ENCODE measurements at regions not wholly inside any gene's neighbourhood (a gene's known extent, or its start where the extent isn't known, plus 50 kb on each side); places are given as distances from the start of the nearest gene placed in this dataset.

DNA sequence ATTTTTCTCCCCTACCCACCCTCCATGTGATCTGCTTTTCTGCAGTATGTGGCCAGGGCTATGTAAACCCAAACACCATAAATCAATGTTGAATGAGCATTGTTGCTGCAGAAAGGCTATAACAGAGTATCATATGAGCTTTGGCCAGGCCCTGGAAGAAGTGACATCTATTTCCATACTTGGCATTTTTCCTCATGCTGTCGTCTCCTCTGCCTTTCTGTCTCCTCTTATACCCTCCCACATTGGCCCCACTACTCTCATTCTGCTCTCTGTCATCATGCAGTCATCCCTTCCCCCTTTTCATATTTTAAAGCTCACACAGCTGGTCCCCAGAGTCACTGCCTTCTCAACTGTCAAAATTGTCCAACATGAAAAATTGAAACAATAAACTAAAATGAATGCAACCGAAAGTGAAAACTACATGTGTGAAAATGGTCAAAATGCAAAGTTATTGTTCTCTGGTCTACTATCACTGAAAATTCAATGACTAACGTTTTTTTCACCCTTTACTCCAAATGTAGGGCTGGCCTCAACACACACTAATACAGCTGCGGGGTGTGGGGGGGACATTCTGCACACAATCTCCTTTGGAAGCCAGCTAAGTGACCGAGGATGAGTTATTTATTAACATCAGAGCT, 290.7 kb upstream of the TMPO start:
- DNase-seq: no peak

DNA sequence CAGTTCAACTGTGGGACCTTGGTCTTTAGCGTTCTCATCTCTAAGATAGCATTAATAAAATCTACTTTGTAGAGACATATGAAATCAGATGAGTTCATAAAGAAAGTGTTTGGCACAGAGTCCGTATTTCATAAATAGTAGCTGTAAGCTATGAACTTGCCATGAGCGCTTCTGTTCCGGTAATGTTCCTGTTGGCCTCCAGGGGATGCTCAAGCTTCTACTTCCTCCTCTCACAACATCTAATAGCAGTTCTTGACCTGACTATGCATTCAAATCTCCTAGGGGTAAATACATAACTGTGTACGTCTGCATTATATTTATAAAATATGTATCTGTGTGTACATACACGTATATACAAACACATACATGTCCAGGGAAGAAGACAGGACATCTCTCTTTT, 288.2 kb upstream of the TMPO start:
- no peak for DNase-seq

DNA sequence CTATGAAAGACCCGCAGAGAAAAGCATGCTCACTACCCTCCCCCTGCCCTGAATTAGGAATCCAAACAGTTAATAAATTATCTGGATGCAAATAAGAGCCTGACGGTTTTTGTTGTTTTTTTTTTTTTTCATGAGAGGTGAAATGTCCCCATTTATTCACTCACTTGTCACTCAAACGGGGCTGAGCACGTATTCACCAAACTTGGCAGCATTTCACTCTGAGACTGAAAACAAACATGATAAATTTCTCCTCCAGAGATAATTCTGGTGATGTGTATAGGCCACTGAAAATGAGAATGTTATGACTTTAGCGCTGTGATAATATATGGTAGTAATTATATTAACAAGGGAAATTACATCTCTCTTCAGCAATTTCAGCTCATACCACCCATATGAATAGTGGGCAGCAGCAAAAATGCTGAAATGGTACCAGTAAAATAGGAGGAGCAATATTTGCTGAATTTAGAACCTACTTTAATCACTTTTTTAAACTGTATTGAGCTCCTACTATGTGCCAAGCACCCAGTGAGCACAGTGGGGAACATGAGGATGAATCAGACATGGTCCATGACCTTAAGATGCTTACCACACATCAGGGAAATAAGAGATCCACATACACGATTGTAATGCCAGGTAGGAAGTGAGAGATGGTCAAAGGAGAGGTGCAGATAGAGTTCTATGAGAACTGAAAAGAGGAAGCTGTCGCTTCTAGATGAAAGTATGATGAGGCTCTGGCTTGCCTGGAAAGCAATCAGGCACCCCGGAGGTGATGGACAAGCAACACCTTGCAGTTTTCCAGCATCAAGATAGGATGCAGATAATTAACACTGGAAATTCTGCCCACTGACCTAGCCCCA, 286.5 kb upstream of the TMPO start:
- no peak for DNase-seq

DNA sequence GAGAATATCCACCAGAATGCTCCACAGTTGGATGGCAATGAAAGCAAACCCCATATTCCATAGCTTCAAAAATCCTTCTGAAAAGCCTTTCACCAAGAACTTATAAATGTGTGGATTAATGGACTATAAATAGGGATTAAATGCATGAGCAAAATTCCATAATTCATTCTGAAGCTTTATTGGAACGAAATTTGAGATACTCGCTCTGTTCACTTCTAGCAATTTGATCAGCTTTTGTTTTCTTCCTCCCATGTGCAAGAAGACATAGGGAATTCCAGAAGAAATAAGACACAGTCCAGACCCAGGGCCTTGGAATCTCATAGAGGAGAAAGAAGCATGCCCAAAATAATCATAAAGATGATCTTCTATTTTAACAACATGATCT, 285.9 kb upstream of the TMPO start:
- no peak for DNase-seq

DNA sequence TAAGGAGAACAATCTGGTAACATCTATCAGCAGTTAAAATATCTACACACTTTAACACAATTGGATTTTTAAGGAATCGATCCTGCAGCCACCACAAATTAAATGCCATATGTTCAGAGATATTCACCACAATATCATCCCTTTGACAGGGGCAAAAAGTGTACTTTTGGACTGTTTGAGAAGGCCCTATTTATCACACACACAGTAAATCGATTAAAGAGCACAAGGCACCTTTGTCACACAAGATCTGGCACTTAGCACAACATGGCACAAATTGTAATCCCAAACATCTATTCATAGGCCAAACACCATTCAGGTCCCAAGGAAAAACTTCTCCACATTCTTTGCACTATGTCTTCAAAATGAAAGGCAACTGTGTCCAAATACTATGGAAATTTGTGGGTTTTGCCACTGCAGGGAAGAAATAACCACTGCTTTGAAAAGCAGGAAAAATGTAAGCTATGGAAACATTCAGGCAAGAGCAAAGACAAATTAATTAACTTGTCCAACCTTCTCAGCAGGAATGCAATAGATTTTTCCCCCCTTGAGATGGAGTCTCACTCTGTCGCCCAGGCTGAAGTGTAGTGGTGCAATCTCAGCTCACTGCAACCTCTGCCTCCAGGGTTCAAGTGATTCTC, 282.5 kb upstream of the TMPO start:
- DNase-seq: no peak

DNA sequence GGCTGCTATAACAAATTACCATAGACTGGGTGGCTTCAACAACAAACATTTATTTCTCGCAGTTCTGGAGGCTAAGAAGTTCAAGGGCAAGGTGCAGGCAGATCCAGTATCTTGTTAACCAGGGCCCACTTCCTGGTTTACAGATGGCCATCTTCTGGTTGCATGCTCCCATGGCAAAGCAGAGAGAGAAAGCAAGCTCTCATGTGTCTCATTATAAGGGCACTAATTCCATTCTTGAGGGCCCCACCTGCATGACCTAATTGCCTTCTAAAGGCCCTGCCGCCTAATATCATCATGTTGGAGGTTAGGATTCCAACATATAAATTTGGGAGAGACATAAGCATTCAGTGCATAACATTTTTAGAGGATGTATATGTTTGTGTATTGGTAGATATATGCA, 280.1 kb upstream of the TMPO start:
- DNase-seq: no peak

DNA sequence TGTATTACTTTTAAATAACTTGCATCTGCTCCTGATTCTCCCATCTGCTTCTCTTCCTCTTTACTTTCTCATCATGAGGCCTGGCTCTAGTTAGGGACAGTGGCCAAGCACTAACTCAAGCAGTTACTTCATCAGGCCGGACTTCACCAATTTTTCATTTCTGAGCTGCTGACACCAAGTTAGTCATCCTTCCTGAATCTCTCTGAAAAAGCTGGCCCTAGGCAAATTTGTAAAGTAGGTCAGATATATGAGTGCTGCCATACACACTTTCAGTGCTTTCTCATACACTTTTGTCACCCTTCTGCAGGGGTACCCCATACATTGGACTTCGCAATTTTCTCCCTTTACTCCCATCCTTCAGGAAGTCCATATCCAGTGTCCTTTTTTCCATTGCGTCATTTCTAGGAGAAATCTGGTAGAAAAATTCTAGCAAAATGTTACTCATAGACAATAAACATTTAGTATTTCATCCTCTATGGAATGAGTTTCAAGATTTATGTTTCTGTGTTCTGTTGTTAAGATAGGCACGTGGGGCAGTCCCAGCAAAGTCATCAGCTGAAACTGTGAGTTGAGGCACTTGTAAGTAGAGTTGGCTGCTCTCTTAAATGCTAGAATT, 276.8 kb upstream of the TMPO start:
- no peak for DNase-seq

DNA sequence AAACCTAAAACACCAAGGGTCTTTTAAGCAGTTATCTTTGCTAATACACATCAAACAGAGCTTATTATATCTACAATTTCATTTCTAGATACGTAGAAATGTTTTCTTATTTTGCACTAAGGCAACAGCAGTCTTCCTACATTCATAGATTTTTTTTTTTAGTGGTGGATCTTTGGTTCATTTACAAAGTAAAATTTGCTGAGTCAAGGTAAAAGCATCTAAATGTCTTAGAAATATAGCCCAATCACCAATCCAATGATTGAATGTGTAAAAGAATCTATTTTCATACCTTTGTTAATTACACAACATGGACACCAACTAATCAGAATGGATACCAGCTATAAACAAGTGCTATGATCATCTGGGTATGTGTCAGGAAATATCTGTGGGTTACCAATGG, 272.2 kb upstream of the TMPO start:
- no peak for DNase-seq

DNA sequence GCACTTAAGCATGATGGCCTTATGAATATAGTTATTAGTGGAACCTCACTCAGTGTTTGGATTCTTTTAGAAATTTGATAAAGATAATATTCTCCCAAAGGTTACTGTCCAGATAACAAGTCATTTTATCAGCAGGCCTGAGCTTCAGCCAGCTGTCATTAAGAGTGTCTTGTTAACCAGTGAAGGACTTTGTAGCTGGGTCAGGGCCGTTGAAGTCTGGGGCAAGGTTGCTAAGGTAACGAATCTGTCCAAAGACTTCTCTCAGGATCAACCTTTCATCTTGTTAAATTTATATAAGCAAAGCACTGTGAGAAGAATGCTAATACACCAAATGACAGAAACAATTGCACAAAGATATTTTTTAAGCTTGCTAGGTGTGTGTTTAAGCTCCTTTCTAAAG, 271.3 kb upstream of the TMPO start:
- DNase-seq: no peak

DNA sequence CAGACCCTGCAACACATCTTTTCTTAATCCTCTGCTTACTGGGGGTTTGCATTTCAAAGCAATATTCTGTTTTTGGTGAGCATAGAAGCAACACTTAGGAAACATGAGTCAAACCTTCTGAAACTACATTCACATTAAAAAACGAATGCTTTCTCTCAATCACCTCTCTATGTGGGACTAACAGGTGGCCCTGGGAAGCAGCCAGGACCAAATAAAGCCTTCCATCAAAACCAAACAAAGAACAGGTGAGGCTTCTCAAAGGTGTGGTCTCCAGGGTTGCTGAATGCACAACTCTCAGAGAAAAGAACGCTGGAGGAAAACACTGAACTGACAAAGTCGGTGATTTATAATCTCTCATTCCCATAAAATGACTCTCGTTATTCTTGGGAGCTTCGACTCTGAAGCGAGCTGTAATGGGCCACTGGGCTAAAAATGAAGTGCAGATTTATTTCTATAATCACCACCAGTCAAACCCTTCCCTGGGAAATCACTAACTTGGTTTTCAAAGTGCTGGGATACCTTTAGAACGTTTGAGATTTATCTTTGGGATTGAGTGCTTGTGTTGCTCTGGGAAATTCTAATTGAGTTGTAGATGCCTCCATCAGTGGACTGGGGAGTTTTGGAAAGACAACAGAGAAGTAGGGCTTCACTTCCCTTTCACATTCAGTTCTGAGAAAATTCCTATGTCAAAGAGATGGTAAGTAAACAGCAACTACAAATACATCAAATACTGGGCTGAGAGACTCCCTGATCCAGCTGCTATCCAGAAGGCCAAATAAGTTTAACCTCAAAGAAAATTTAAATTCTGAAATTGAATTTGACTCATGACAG, 262.0 kb upstream of the TMPO start:
- DNase-seq: no peak

DNA sequence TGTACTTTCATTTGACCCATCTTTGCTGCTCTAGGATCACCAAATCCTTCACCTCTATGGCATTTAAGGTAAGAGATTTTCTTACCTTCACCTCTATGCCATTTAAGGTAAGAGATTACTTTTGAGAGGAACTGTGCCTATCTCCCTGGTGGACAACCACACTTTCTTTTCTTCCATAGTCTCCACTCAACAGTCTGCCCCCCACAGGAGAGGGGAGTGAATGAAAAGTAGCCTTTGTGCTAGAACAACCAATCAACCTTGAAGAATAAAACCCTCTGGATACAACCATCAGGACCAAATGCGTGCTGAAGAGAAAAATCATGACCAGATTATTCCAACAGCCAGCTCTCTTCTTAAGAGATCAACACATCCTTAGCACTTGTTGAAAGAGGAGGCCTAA, 258.6 kb upstream of the TMPO start:
- DNase-seq: no peak

DNA sequence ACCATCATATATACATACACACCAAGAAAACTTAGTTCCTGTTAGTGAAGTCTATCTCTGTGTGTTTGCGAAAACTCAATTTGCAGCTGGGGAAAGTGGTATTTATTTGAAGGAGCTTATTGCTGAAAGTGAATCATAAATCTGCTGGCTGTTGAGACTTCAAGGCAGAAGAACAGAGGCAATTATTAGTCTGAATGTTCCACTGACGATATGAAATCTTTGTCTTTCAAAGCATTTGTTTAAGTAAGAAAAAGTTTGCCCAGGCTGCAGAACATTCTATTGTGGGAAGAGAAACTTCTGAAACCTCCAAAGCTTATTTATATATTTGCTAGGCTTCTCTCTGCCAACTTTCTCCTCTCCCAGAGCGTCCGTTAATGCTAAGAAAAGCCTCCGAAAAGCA, 255.7 kb upstream of the TMPO start:
- DNase-seq: no peak

DNA sequence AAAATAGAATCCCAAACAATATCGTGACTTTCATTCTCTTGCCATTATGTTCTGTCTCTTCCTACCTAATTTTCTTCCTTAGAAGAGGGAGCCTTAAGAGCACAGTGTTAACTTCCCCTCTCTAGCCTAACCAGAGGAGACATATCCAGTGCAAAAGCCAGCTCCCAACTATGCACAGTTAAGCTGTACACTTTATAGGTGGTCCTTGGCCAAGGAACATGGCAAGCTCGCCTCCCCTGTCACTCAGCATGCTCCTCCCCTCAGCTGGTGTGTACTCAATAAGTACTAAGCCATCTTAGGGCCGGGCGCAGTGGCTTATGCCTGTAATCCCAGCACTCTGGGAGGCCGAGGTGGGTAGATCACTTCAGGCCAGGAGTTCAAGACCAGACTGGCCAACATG, 255.1 kb upstream of the TMPO start:
- no peak for DNase-seq

DNA sequence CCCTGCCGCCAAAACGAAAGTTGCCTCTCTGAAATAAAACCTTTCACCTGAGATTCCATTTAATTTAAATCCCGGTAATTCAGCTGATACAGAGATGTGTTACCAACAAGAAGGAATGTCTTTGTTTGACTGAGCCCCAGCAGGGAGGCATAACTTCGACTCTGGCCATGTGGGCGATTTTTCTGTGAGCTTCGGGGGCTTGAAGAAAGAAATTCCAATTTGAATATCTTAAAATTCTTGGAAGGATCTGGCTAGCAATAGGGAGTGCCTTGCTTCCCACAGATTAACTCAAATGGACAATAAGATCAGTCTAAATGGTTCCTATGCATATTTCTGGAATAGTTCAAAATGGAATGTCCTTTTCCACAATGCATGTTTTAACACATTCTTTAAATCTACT, 252.5 kb upstream of the TMPO start:
- no peak for DNase-seq

DNA sequence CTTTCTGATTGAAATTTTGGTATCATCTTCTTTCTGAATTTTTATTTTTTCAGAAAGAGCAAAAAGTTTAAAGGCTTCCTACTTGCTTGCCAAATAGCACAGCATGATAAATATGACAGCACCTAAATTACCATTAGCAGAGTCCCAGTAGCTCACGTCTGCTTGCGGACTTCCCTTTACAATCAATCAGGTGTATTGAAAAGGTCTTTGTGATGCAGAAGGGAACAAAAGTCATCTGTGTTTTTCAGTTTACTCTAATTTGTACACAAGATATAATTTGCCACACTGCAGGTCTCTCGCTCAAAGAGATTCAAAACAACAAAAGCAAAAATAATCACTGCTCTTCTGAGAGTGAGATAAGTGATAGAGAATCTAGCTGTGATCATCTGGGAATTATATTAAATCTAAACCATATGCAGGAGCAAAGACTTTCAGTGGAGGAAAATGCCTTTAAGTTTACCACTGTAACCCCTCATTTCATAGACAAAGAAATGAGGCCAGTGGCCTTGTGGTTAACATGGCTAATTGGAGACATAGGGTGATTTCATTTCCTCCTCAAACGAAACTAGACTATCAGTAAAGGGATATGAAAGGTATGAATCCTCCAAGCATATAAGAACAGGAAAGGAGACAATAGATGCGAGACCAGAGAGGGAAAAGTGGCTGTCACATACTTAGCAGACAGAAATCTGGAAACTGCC, 240.8 kb upstream of the TMPO start:
- no peak for DNase-seq

DNA sequence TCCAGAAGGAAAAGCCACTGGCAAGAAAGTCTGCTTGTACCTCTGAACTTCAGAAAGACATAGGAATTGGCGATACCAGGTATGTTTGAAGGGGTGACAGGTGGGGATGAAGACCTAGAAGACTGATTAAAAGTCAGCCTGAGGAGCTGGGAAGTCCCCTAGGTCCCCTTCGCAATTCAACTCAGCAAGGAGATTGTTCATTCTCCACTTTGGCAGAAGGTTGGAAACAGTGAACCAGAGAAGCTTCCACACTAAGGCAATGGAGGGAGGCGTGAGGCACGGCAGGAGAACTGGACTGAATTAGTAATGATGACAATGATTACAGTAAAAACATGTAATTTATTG, 240.3 kb upstream of the TMPO start:
- DNase-seq: no peak

DNA sequence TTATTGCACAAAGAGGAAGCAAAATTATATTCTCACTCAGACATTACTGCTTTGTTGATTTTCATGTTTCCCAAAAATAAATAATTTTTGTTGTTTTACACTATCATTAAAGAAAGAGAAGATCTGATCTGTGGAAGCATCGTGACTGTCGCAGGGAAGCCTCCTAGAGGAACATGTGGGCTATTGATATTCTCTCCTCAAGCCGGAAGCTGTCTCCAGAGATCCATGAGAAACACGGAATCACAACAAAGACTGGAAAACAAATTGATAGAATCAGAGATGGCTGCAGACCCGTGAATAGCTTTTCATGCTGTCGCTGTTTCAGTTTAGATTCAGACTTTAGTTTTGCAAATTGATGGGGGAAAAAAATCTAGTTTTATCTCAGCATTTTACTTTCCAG, 235.2 kb upstream of the TMPO start:
- no peak for DNase-seq

DNA sequence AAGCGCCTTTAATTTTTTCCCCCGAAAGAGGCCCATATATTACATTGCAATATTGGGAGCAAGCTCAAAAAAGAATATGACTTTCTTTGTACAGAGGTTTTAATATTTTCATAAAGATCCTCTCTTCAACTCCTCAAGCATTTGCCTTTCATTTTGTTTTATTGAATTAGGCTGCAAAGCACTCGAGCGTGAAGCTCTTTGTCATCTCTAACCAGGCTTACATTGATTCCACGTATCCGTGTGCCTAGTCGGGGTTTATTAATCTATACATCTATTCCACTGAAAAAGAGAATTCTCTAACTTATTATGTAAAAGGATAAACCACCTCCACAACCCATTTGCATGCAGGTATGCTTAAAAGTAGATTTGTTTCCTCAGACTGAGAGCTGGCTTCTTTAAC, 234.8 kb upstream of the TMPO start:
- DNase-seq: no peak

DNA sequence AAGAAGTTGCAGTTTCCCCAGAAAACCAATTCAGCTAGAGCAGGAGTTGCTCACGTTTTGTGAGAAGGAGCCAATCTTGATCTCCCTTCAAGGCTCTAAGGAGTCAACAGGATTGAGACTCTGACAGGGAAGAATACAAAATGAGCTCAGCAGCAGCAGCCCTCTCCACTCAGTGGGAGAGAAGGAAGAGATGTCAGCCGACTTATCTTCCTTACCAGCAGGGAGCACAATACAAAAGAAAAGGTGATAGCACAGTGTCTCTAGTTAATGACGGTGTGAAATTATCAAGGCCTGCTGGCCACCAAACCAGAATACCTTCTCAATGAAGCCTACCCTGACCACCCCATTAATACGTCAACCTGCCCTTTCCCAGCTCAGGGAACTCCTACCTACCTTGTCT, 223.6 kb upstream of the TMPO start:
- no peak for DNase-seq

DNA sequence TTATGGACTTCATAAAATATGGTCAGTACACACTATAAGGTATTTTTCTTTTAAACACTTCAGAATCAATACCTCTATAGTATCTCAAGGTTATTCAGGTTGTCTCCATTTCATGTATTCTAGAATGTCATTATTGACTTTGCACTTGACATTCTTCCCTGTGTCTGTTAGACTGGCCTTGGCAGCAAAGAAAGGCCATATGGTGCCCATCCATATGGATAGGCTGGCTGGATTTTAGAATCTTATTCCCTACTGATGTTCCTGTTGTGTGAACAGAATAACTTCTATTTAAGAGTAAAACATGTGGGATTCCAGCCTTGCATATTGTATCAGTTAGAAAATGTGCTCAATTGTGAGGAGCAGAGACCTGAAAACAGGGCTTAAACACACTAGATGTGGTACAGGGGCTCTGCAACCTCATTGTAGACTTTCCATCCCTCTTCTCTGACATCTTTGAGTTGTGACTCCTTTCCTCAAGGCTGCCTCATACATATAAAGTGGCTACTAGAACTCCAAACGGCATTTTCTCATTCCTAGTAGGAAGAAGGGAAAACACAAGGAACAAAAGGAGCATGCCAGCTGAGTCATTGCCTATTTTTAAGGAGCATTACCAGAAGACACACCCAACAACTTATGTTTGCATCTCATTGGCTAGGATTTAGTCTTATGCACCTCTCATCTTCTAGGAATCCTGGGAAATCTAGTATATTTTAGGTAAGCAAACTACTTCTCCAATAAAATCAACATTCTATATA, 221.2 kb upstream of the TMPO start:
- no peak for DNase-seq

DNA sequence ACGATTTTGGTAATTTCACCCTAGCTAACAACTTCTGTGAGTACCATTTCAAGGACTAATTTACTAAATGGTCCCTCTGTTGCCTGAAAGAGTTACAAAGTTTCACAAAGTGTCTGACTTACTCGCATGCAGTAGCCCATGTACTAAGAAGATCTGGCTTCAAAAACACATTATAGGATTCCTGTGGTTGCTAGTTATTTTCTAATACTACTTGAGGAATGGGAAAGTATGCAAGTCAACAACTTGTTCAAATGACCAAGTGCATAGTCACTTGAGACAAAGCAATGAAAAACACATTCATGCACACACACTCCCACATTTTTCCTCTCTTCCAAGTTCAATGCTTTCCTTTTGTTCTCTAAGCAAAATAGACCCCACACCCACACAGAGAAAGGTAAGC, 219.7 kb upstream of the TMPO start:
- no peak for DNase-seq

Data from CD4-positive, alpha-beta T cell treated with Interleukin-1 beta for 1 hour (primary cell).